Coronary artery (tissue), 2 donors: ENCODE measurements at regions not wholly inside any gene's neighbourhood (a gene's known extent, or its start where the extent isn't known, plus 50 kb on each side); places are given as distances from the start of the nearest gene placed in this dataset.
A peak's percentile ranks its signal among the peaks of the same experiment; 100 is the strongest.

Source experiments
- DNase-seq: peaks from one replicate; pipeline ENCODE4 v3.0.0-alpha.2; 2017; ENCODE audit warnings: low spot score
- H3K27ac ChIP-seq, 2 donors: fragments of 200-600 bp; sonication (generic); one replicate each; pipeline ENCODE4 v1.5.1; 2016 to 2019
- H3K4me3 ChIP-seq: fragments of 200-600 bp; sonication (generic); 2 replicates; pipeline ENCODE4 v1.5.1; 2016; ENCODE audit warnings: mild to moderate bottlenecking, moderate library complexity
- CTCF ChIP-seq: fragments of 200-600 bp; sonication (generic); IDR thresholded peaks from one replicate; pipeline ENCODE4 v1.5.1; 2019; ENCODE audit warnings: antibody characterized with exemption

- no peak for DNase-seq
- Histone ChIP-seq H3K27ac (peak overlapping the region; percentile 88 to 100), H3K4me3 (peak overlapping the region; percentile 96)
- TF ChIP-seq CTCF = no peak
Observed at GRCh38 chr9:94166976-94167346, 82.7 kb downstream of the PTPDC1 start.

GRCh38 chr9:94167376-94167890 is 83.2 kb downstream of the PTPDC1 start:
- TF ChIP-seq CTCF = no peak
- peak overlapping the region; percentile 96 for H3K4me3 ChIP-seq
- DNase-seq = no peak
- peak overlapping the region; percentile 88 to 100 for H3K27ac ChIP-seq

- peak overlapping the region; percentile 61 to 100 for H3K27ac ChIP-seq
- no peak for TF ChIP-seq CTCF
- DNase-seq = no peak
- H3K4me3 ChIP-seq = peak overlapping the region; percentile 96
Observed at GRCh38 chr9:94168203-94169000, 84.1 kb downstream of the PTPDC1 start.

- DNase-seq = no peak
- TF ChIP-seq CTCF = no peak
- Histone ChIP-seq H3K4me3 (peak overlapping the region; percentile 96), H3K27ac (peak overlapping the region; percentile 38 to 61)
Observed at GRCh38 chr9:94169968-94170367, 85.7 kb downstream of the PTPDC1 start.

- peak overlapping the region; percentile 5 to 47 for H3K27ac ChIP-seq
Observed at GRCh38 chr9:94173632-94174031, 85.5 kb upstream of the ZNF169 start.

GRCh38 chr9:94174164-94174563 is 84.9 kb upstream of the ZNF169 start:
- Histone ChIP-seq H3K4me3 (peak overlapping the region; percentile 7), H3K27ac (peak overlapping the region in 1 of 2 donors; percentile 6)
- DNase-seq = no peak
- no peak for TF ChIP-seq CTCF

More at GRCh38 chr9:94173632-94174031, 85.5 kb upstream of the ZNF169 start:
- TF ChIP-seq CTCF = no peak
- H3K4me3 ChIP-seq = peak overlapping the region; percentile 7
- no peak for DNase-seq

GRCh38 chr9:94175669-94176068 is 83.4 kb upstream of the ZNF169 start:
- H3K4me3 ChIP-seq = peak overlapping the region; percentile 18
- no peak for DNase-seq
- peak overlapping the region in 1 of 2 donors; percentile 19 for H3K27ac ChIP-seq
- TF ChIP-seq CTCF = no peak
